ENCODE measurements at regions not wholly inside any gene's neighbourhood (a gene's known extent, or its start where the extent isn't known, plus 50 kb on each side); places are given as distances from the start of the nearest gene placed in this dataset.

GRCh38 chr22:47457021-47457420 lies 694.6 kb downstream of the TBC1D22A start:
- peaks cover 16% of the 10 kb centered on the region; the same call in 1 of the 2 replicates for H3K9me3 ChIP-seq (ENCODE audit: insufficient read depth, low read depth, low read length)
- no peaks in the 10 kb centered on the region for H3K4me1 ChIP-seq (ENCODE audit: insufficient read depth, low read length)
- no peaks in the 10 kb centered on the region for H3K36me3 ChIP-seq (ENCODE audit: insufficient read depth, low read depth, low read length)
- no peak overlapping the region for H3K4me3 ChIP-seq (ENCODE audit: low read length)
- no peak overlapping the region for H3K27ac ChIP-seq (ENCODE audit: low read length)
- H3K9ac ChIP-seq (ENCODE audit: low read depth, low read length): no peak overlapping the region
- no peaks in the 10 kb centered on the region for H3K27me3 ChIP-seq (ENCODE audit: insufficient read depth, low read length)

GRCh38 chr22:47456031-47456430 lies 693.6 kb downstream of the TBC1D22A start:
- Histone ChIP-seq H3K4me1 (ENCODE audit: insufficient read depth, low read length) (no peaks in the 10 kb centered on the region), H3K4me3 (ENCODE audit: low read length) (no peak overlapping the region), H3K27ac (ENCODE audit: low read length) (no peak overlapping the region), H3K27me3 (ENCODE audit: insufficient read depth, low read length) (no peaks in the 10 kb centered on the region), H3K9ac (ENCODE audit: low read depth, low read length) (no peak overlapping the region), H3K9me3 (ENCODE audit: insufficient read depth, low read depth, low read length) (peaks cover 16% of the 10 kb centered on the region; the same call in 1 of the 2 replicates), H3K36me3 (ENCODE audit: insufficient read depth, low read depth, low read length) (no peaks in the 10 kb centered on the region)

- no peaks in the 10 kb centered on the region for H3K4me1 ChIP-seq (ENCODE audit: insufficient read depth, low read length)
- H3K9me3 ChIP-seq (ENCODE audit: insufficient read depth, low read depth, low read length): peaks cover 16% of the 10 kb centered on the region; the same call in 1 of the 2 replicates
- no peaks in the 10 kb centered on the region for H3K36me3 ChIP-seq (ENCODE audit: insufficient read depth, low read depth, low read length)
- H3K9ac ChIP-seq (ENCODE audit: low read depth, low read length): no peak overlapping the region
- no peaks in the 10 kb centered on the region for H3K27me3 ChIP-seq (ENCODE audit: insufficient read depth, low read length)
- no peak overlapping the region for H3K4me3 ChIP-seq (ENCODE audit: low read length)
- H3K27ac ChIP-seq (ENCODE audit: low read length): no peak overlapping the region
Measured at GRCh38 chr22:47453049-47453448, 690.6 kb downstream of the TBC1D22A start.

GRCh38 chr22:47452184-47452583 lies 689.7 kb downstream of the TBC1D22A start:
- peaks cover 16% of the 10 kb centered on the region; the same call in 1 of the 2 replicates for H3K9me3 ChIP-seq (ENCODE audit: insufficient read depth, low read depth, low read length)
- no peak overlapping the region for H3K4me3 ChIP-seq (ENCODE audit: low read length)
- H3K27me3 ChIP-seq (ENCODE audit: insufficient read depth, low read length): no peaks in the 10 kb centered on the region
- H3K36me3 ChIP-seq (ENCODE audit: insufficient read depth, low read depth, low read length): no peaks in the 10 kb centered on the region
- H3K4me1 ChIP-seq (ENCODE audit: insufficient read depth, low read length): no peaks in the 10 kb centered on the region
- H3K27ac ChIP-seq (ENCODE audit: low read length): no peak overlapping the region
- no peak overlapping the region for H3K9ac ChIP-seq (ENCODE audit: low read depth, low read length)

- no peak overlapping the region for H3K9ac ChIP-seq (ENCODE audit: low read depth, low read length)
Measured at GRCh38 chr22:47450876-47451475, 688.5 kb downstream of the TBC1D22A start.

GRCh38 chr22:47449508-47450270 lies 687.2 kb downstream of the TBC1D22A start:
- H3K9ac ChIP-seq (ENCODE audit: low read depth, low read length): no peak overlapping the region
- no peaks in the 10 kb centered on the region for H3K27me3 ChIP-seq (ENCODE audit: insufficient read depth, low read length)
- H3K9me3 ChIP-seq (ENCODE audit: insufficient read depth, low read depth, low read length): peaks cover 16% of the 10 kb centered on the region; the same call in 1 of the 2 replicates
- H3K4me1 ChIP-seq (ENCODE audit: insufficient read depth, low read length): no peaks in the 10 kb centered on the region
- no peak overlapping the region for H3K27ac ChIP-seq (ENCODE audit: low read length)
- no peaks in the 10 kb centered on the region for H3K36me3 ChIP-seq (ENCODE audit: insufficient read depth, low read depth, low read length)
- H3K4me3 ChIP-seq (ENCODE audit: low read length): no peak overlapping the region

More at GRCh38 chr22:47450876-47451475, 688.5 kb downstream of the TBC1D22A start:
- Histone ChIP-seq H3K27me3 (ENCODE audit: insufficient read depth, low read length) (no peaks in the 10 kb centered on the region), H3K4me1 (ENCODE audit: insufficient read depth, low read length) (no peaks in the 10 kb centered on the region), H3K9me3 (ENCODE audit: insufficient read depth, low read depth, low read length) (peaks cover 16% of the 10 kb centered on the region; the same call in 1 of the 2 replicates), H3K4me3 (ENCODE audit: low read length) (no peak overlapping the region), H3K36me3 (ENCODE audit: insufficient read depth, low read depth, low read length) (no peaks in the 10 kb centered on the region), H3K27ac (ENCODE audit: low read length) (no peak overlapping the region)

- H3K27me3 ChIP-seq (ENCODE audit: insufficient read depth, low read length): no peaks in the 10 kb centered on the region
- no peaks in the 10 kb centered on the region for H3K36me3 ChIP-seq (ENCODE audit: insufficient read depth, low read depth, low read length)
- H3K27ac ChIP-seq (ENCODE audit: low read length): no peak overlapping the region
- H3K4me3 ChIP-seq (ENCODE audit: low read length): no peak overlapping the region
- no peaks in the 10 kb centered on the region for H3K4me1 ChIP-seq (ENCODE audit: insufficient read depth, low read length)
- no peak overlapping the region for H3K9ac ChIP-seq (ENCODE audit: low read depth, low read length)
- H3K9me3 ChIP-seq (ENCODE audit: insufficient read depth, low read depth, low read length): peaks cover 6% of the 10 kb centered on the region; the same call in 1 of the 2 replicates
Measured at GRCh38 chr22:47448231-47449223, 686.1 kb downstream of the TBC1D22A start.

GRCh38 chr22:47446821-47447810 lies 684.7 kb downstream of the TBC1D22A start:
- H3K36me3 ChIP-seq (ENCODE audit: insufficient read depth, low read depth, low read length): no peaks in the 10 kb centered on the region
- H3K9ac ChIP-seq (ENCODE audit: low read depth, low read length): no peak overlapping the region
- H3K4me1 ChIP-seq (ENCODE audit: insufficient read depth, low read length): no peaks in the 10 kb centered on the region
- peaks cover 9% of the 10 kb centered on the region; the same call in 1 of the 2 replicates for H3K9me3 ChIP-seq (ENCODE audit: insufficient read depth, low read depth, low read length)
- H3K27ac ChIP-seq (ENCODE audit: low read length): no peak overlapping the region
- no peak overlapping the region for H3K4me3 ChIP-seq (ENCODE audit: low read length)
- no peaks in the 10 kb centered on the region for H3K27me3 ChIP-seq (ENCODE audit: insufficient read depth, low read length)

GRCh38 chr22:47446331-47446730 lies 683.9 kb downstream of the TBC1D22A start:
- Histone ChIP-seq H3K27ac (ENCODE audit: low read length) (no peak overlapping the region), H3K4me1 (ENCODE audit: insufficient read depth, low read length) (no peaks in the 10 kb centered on the region), H3K36me3 (ENCODE audit: insufficient read depth, low read depth, low read length) (no peaks in the 10 kb centered on the region), H3K9me3 (ENCODE audit: insufficient read depth, low read depth, low read length) (peaks cover 16% of the 10 kb centered on the region), H3K27me3 (ENCODE audit: insufficient read depth, low read length) (no peaks in the 10 kb centered on the region), H3K9ac (ENCODE audit: low read depth, low read length) (no peak overlapping the region), H3K4me3 (ENCODE audit: low read length) (no peak overlapping the region)

GRCh38 chr22:47445716-47446290 lies 683.4 kb downstream of the TBC1D22A start:
- no peaks in the 10 kb centered on the region for H3K36me3 ChIP-seq (ENCODE audit: insufficient read depth, low read depth, low read length)
- peaks cover 17% of the 10 kb centered on the region for H3K9me3 ChIP-seq (ENCODE audit: insufficient read depth, low read depth, low read length)

More at GRCh38 chr22:47445716-47446290, 683.4 kb downstream of the TBC1D22A start:
- H3K27ac ChIP-seq (ENCODE audit: low read length): no peak overlapping the region
- H3K9ac ChIP-seq (ENCODE audit: low read depth, low read length): no peak overlapping the region
- no peaks in the 10 kb centered on the region for H3K27me3 ChIP-seq (ENCODE audit: insufficient read depth, low read length)
- no peaks in the 10 kb centered on the region for H3K4me1 ChIP-seq (ENCODE audit: insufficient read depth, low read length)
- H3K4me3 ChIP-seq (ENCODE audit: low read length): no peak overlapping the region

Data from iPS-20b (cell line).